ENCODE measurements at regions not wholly inside any gene's neighbourhood (a gene's known extent, or its start where the extent isn't known, plus 50 kb on each side); places are given as distances from the start of the nearest gene placed in this dataset.

GRCh38 chr15:96261575-96262034 is 68.9 kb upstream of the NR2F2 start:
- TF ChIP-seq ZNF274 (IDR thresholded peaks at IDR 0.05; ENCODE audit: low read depth, low read length) (no peak), YY1 (IDR thresholded peaks at IDR 0.05; ENCODE audit: insufficient read depth, insufficient read length) (no peak), SUZ12 (IDR thresholded peaks at IDR 0.05; ENCODE audit: extremely low read depth, insufficient read depth, insufficient read length) (no peak)
